ENCODE measurements at regions not wholly inside any gene's neighbourhood (a gene's known extent, or its start where the extent isn't known, plus 50 kb on each side); places are given as distances from the start of the nearest gene placed in this dataset.
A peak's percentile ranks its signal among the peaks of the same experiment; 100 is the strongest.
"Not testable (repeated sequence)": the region's sequence is repeated elsewhere in the genome, so short reads cannot be mapped to it uniquely, and the experiment has no call there.

DNA sequence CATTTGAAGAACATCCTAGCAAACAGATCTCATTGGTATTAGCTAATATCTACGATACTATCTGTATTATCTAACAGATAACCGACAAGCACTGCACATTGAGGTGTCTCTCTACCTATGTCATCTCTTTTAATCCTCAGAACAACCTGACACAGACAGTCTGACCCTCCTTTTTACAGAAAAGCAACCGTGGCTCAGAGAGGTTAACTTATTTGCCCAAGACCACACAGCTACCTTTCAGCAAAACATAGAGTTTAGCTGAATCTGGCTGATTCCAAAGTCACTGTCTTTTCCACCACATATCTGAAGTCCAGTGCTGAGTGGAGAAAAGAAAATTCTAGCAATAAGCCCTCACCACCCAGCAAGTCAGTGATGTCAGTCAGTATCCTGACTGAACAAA is 358.7 kb upstream of the JARID2 start:
- DNase-seq (ENCODE audit: low spot score): no peak

DNA sequence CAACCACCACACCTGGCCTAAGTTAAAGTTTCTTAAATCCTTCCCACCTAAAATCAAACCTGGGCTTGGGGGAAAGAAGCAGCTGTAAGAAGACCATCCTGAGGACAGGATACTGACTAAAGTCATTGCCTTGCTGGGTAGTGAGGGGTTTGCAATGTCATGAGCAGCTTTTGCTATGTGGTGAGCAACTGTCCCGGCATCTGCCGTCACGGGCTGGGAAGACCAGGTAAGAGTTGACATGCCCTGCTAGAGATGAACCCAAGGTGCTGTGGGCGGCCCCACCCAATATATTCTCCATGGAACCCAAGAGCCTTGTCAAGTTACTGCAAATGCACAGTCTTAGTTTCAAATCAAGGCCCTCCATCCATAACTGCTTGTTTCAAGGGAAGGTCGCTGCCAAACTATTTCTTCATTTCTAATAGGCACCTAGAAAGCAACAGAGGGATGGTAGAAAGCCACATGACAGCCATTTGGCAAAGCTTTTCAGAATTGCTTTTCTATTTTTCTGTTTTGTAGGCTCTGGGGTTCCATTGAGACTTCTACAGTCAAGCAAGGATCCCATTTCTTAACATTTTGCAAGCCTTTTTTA is 357.8 kb upstream of the JARID2 start:
- no peak for DNase-seq (ENCODE audit: low spot score)

DNA sequence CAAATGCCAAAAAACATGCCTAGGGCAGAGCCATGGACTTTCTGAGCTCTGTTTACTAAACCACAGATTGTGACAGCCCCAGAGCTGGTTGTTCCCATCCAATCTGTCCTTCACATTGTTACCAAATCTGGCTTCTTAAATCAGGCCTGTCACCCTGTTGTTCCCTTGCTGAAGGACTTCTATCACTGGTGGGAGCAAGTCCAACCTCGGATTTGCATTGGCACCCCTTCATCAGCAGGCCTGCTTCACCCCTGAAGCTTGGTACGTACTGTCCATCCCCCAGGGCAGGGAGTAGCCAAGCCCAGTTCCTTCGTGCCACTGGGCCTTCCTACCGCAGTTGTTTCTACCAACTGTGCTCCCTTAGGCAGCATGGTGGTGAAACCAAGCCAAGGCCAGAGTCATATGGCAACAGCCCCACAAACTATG is 357.3 kb upstream of the JARID2 start:
- DNase-seq (ENCODE audit: low spot score): no peak

DNA sequence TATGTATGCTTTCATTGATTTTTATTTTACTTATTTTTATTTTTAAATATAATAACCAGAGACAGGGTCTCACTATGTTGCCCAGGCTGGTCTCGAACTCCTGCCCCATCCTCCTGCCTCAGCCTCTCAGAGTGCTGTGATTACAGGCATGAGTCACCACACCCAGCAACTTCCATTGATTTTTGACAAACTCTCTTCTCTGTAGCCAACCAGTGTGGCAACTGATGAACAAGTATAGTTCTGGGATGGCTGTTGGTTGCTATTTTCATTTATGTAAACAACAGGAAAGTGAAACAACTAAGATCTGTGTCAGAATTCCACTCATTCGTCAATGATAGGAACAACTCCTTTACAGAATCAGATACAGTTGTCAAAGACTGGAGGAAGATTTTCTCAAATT is 356.7 kb upstream of the JARID2 start:
- no peak for DNase-seq (ENCODE audit: low spot score)

DNA sequence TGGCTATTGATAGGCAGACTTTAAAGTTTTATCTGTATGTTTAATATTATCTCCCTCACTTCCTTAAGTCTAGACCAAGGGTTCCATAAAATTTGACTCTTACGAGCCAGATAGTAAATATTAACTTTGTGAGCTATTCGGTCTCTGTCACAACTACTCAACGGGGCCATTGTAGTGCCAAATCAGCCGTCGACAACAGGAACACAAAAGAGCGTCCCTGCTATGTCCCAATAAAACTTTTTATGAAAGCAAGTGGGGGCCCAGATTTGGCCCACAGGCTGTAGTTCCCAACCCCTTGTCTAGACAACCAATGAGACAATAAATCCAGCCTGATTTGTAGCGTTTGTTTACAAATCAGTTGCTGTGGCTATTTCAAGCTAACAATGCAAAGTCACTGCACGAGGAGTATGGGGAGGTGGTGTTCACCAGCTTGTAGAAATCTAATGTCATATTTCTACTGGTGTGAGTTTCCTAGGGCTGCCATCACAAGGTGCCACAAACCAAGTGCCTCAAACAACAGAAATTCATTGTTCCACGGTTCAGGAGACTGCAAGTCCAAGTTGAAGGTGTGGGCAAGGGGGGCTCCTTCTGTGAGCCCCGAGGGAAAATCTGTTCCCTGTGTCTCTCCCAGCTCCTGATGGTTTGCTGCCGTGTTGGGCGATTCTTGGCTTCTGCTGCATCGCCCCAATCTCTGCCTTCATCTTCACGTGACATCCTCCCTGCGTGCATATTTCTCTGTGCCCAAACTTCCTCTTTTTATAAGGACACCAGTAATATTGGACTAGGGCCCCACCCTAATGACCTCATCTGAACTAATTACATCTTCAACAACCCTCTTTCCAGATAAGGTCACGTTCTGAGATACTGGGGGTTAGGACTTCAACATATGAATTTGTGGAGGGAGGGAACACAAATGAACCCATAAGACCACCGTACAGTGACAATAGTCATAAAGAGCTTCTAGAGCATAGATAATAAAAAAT is 356.0 kb upstream of the JARID2 start:
- DNase-seq (ENCODE audit: low spot score): no peak

- not testable (repeated sequence) for DNase-seq (ENCODE audit: low spot score)
Observed at GRCh38 chr6:14891820-14892375, 354.0 kb upstream of the JARID2 start.

GRCh38 chr6:14894105-14894504 is 351.8 kb upstream of the JARID2 start:
- no peak for DNase-seq (ENCODE audit: low spot score)

DNA sequence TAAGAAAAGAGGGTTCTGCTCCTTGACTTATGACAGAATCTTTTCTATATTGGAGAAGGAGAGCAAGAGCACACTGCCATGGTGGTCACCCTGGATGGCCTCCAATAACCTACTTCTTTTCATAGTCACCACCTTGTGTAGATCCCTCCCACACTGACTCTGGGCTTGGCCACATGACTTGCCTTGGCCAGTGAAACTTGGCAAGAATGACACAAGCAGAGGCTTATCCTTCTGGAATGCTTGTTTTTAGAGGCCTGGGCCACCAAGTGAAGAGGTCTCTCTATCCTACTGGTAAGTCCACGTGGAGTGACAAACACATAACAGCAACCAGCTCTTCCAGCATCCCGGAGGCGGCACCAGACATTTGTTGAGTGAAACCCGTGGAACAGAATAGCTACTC is 349.4 kb upstream of the JARID2 start:
- DNase-seq (ENCODE audit: low spot score): no peak

- DNase-seq (ENCODE audit: low spot score): no peak
Observed at GRCh38 chr6:14897831-14898230, 348.0 kb upstream of the JARID2 start.

DNA sequence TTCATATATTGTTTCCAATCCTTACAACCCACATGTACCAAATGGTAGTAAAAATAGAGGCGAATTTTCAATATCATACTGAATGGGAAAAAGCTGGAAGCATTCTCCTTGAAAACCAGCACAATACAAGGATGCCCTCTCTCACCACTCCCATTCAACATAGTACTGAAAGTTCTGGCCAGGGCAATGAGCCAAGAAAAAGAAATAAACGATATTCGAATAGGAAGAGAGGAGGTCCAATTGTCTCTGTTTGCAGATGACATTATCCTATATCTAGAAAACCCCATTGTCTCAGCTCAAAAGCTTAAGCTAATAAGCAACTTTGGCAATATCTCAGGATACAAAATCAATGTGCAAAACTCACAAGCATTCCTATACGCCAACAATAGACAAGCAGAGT is 346.4 kb upstream of the JARID2 start:
- DNase-seq (ENCODE audit: low spot score): not testable (repeated sequence)

DNA sequence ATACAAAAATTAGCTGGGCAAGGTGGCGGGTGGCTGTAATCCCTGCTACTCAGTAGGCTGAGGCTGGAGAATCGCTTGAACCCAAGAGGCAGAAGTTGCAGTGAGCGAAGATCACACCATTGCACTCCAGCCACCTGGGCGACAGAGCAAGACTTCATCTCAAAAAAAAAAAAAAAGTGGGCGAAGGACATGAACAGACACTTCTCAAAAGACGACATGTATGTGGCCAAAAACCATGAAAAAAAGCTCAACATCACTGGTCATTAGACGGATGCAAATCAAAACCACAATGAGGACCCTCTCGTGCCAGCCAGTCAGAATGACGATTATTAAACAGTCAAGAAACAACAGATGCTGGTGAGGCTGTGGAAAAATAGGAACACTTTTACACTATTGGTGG is 344.9 kb upstream of the JARID2 start:
- DNase-seq (ENCODE audit: low spot score): no peak

GRCh38 chr6:14903176-14904038 is 342.5 kb upstream of the JARID2 start:
- no peak for DNase-seq (ENCODE audit: low spot score)

GRCh38 chr6:14905201-14905600 is 340.7 kb upstream of the JARID2 start:
- no peak for DNase-seq (ENCODE audit: low spot score)

- DNase-seq (ENCODE audit: low spot score): no peak
Observed at GRCh38 chr6:14906621-14907020, 339.2 kb upstream of the JARID2 start.

DNA sequence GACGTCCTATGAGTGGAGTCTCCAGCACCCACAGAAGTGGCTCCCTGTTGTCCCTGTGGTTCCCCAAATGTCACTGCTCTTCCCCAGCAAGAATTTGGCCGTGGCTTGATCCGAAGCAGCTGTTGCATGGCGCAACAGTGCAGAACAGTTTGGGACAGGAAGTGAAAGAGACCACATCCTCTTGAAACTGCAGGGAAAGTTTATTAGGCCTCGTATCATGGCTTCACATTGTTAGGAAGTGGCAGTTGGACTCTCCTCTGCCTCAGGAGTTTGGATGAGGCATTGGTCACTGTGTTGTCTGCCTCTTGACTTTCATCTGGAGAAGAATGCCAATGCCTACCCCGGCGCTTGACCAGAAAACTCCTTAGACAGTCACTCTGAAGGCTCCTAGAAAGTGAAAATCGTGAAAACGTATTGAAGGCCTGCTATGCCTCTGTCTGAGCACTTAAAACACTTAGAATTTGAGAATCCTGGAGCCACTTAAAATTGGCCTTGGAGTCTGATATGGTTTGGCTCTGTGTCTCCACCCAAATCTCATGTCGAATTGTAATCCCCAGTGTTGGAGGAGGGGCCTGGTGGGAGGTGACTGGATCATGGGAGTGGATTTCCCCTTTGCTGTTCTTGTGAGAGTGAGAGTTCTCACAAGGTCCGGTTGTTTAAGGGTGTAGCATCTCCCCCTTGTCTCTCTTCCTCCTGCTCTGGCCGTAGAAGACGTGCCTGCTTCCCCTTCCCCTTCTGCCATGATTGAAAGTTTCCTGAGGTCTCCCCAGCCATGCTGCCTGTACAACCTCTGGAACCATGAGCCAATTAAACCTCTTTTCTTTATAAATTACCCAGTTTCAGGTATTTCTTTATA is 334.9 kb upstream of the JARID2 start:
- peak; percentile 22 for DNase-seq (ENCODE audit: low spot score)

GRCh38 chr6:14912226-14912625 is 333.6 kb upstream of the JARID2 start:
- DNase-seq (ENCODE audit: low spot score): no peak

GRCh38 chr6:14912706-14913105 is 333.2 kb upstream of the JARID2 start:
- no peak for DNase-seq (ENCODE audit: low spot score)

- no peak for DNase-seq (ENCODE audit: low spot score)
Observed at GRCh38 chr6:14913931-14914330, 331.9 kb upstream of the JARID2 start.

- DNase-seq (ENCODE audit: low spot score): no peak
Observed at GRCh38 chr6:14915888-14916832, 329.7 kb upstream of the JARID2 start.
